GM18909 (cell line): ENCODE measurements at regions not wholly inside any gene's neighbourhood (a gene's known extent, or its start where the extent isn't known, plus 50 kb on each side); places are given as distances from the start of the nearest gene placed in this dataset.
"Not testable (repeated sequence)": the region's sequence is repeated elsewhere in the genome, so short reads cannot be mapped to it uniquely, and the experiment has no call there.

ENCODE experiments used
- ATAC-seq: cut with Tn5 transposase; IDR thresholded peaks from one replicate; pipeline ENCODE4 v1.9.1; 2021; ENCODE audit warnings: mild to moderate bottlenecking; ENCODE audit not compliant: unreplicated experiment, poor library complexity

DNA sequence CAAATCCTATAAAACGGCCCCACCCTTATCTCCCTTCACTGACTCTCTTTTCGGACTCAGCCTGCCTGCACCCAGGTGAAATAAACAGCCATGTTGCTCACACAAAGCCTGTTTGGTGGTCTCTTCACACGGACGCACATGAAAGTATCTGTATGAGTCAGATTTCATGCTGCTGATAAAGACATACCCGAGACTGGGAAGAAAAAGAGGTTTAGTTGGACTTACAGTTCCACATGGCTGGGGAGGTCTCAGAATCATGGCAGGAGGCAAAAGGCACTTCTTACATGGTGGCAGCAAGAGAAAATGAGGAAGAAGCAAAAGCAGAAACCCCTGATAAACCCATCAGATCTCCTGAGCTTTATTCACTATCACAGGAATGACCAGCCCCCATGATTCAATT, 249.3 kb upstream of the SPTLC3 start:
- not testable (repeated sequence) for ATAC-seq

DNA sequence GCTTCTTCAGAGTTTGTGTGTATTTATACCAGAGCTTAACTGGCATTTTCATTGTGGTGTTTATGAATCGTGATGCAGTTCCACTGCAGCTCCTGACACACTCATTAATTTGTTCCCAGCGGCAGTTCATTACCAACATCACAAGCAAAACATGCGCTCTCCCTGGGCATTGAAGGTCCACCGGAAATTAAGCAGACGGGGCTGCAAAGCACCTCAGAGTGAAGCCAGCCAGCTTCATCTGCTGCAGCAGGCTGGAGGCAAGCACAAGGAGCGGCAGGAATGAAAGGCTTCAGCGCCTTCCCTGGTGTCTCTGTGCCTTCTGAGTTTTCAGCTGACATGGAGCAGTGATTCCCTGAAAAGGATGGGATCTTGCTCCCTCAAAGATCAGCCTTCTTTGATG, 246.0 kb upstream of the SPTLC3 start:
- ATAC-seq = no peak

DNA sequence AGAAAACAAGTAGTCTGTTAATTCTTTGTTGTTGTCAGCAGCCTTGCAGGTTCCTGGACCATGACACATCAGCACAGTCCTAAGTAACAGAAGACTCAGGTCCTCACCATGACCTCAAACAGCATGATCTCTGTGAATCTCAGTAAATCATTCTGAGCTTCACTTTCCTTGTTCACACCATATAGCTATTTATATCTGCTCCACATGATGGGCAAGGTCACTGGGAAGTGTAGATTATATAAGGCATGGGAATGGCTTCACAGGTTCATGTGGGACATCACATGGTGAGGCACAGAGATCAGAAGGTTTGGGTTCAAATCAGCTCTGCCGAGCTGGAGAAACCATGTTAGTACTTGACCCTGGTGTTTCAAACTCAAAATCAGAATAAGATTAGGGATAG, 245.4 kb upstream of the SPTLC3 start:
- ATAC-seq = no peak

GRCh38 chr20:12764053-12764452, 244.7 kb upstream of the SPTLC3 start:
- no peak for ATAC-seq

- ATAC-seq = no peak
These were observed 243.9 kb upstream of the SPTLC3 start for GRCh38 chr20:12764851-12765250.

DNA sequence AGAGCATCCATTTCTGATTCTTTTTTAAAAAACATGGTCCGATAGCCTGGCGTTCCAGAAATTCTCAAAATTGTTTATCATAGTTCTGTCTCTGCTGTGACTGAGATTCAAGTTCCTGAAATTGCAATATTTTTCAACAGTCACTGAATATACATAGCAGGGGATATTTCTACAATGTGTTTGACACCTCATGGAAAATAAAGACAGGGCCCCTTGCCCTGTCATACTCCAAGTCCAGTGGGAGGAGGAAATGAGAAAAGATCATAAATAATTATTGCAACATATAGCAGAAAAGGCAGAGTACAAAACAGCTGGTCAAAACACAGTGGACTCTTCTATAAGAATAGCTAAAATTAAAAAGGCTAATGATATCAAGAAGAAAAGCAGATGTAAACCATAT, 234.8 kb upstream of the SPTLC3 start:
- no peak for ATAC-seq

GRCh38 chr20:12775041-12775440, 233.7 kb upstream of the SPTLC3 start:
- ATAC-seq = no peak

DNA sequence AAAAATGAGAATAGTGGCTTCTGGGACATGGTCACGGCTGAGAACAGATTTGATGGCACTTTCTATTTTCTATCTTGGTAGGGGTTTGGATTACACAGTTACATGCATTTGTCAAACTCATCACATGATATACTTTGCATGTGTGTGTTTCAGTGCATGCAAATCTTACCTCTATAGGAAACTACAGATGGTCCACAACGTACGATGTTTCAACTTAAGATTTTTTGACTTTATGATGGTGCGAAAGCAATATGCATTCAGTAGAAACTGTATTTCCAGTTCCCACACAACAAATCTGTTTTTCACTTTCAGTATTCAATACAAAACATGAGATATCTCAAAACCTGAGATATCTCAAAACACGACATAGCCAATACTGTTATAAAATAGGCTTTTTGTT, 231.8 kb upstream of the SPTLC3 start:
- ATAC-seq = no peak

GRCh38 chr20:12786276-12786675, 222.5 kb upstream of the SPTLC3 start:
- no peak for ATAC-seq

GRCh38 chr20:12788632-12789299, 220.0 kb upstream of the SPTLC3 start:
- ATAC-seq = no peak

- ATAC-seq = no peak
These were observed 217.9 kb upstream of the SPTLC3 start for GRCh38 chr20:12790859-12791258.

GRCh38 chr20:12798286-12798685, 210.5 kb upstream of the SPTLC3 start:
- no peak for ATAC-seq

GRCh38 chr20:12808006-12808567, 200.7 kb upstream of the SPTLC3 start:
- no peak for ATAC-seq

DNA sequence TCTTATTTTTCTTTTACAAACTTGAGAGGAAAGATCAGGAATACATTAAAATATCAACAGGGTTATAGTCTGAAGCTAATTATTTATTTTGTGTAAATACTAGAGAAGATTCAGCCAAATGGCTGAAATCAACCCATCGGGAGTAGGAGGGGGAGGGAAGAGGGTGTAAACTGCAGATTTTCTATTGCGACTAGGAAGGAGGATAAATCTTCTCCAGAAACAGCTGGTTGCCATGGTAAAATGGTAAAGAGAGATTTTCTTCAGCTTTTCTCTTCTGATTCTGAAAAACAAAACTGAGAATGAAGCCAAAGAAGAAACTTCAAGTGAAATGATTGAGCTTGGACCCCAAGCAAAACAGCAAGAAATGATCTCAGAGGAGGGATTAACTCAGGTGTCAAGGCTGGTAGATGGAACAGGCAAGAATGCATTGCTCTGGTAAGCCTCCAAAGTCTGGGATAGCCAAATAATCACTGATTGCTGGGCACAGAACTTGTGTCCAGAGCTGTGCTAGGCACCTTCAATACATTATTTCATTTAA, 193.5 kb upstream of the SPTLC3 start:
- no peak for ATAC-seq

- ATAC-seq = no peak
These were observed 192.9 kb upstream of the SPTLC3 start for GRCh38 chr20:12815778-12816408.

DNA sequence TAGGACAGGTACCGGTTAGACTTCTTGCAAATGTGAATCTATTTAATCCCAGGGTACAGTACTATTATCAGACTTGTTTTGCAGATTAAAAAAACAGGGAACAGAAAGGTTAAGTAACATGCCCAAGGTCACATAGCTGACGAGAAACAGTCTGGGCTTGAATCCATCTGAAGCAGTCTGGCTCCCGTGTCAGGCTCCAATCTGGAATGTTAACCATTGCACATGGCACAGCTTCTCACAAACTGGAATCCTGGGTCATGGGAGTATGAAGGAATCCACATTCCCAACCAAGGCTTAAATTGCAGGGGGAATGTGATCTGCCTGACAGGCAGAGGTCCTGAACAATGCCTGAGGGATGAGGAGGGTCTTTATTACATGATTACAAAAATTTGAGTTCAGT, 187.5 kb upstream of the SPTLC3 start:
- ATAC-seq = no peak

GRCh38 chr20:12823734-12824133, 185.0 kb upstream of the SPTLC3 start:
- ATAC-seq = no peak

DNA sequence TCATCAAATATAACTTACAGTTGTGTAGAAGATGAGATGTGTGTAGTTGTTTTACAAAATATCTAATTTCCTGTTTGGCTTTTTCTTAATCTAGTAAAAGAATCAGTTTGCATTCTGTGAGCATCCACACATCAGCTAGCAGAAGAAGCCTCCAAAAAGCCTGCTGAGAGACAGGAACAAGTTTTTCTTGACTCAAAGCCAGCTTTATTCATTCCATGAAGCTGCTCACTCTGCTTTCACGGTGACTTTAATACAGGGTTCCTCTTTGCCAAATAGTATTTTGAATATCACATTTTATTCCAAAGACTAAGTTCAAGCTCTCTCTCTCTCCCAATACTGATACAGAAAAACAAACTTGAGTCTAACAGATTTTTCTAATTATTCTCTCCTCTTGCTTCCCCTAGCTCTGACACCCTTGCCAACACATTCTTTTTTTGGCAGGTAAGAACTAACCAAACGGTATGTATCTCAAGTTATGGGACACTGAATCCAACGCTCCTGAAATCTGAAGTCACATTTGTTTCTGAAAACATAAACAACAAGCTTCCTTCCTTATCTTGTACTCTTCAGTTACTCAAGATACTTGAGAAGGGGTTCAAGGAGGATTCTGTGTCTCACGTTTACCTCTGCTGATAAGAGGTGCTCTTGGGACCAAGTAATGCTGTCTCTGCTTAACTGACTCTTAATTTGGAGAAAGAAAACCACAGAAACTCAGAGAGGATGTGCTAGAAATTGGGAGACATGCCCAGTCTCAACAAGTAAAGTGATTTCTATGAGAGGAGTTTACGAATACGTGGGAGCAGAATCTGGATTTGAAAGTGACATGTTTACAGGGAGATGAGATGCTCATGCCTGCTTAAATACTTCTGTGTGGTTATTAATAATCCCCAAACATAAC, 184.2 kb upstream of the SPTLC3 start:
- no peak for ATAC-seq

DNA sequence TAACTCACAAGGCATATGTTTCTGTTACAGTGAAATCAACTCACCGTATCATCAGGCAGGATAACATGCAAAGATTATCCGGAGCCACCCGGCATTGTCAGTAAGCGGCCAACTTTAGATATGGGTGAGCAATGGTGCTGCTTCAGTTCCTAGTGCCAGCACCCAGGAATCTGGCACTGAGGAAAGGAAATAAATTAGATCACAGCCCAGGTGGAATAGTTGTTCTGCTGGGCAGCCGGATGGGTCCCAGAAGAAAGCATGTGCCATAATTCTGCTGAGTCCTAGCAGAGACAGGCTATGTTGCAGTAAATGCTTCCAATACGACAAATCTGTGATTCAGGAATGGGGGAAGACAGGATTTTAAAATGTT, 183.6 kb upstream of the SPTLC3 start:
- no peak for ATAC-seq

DNA sequence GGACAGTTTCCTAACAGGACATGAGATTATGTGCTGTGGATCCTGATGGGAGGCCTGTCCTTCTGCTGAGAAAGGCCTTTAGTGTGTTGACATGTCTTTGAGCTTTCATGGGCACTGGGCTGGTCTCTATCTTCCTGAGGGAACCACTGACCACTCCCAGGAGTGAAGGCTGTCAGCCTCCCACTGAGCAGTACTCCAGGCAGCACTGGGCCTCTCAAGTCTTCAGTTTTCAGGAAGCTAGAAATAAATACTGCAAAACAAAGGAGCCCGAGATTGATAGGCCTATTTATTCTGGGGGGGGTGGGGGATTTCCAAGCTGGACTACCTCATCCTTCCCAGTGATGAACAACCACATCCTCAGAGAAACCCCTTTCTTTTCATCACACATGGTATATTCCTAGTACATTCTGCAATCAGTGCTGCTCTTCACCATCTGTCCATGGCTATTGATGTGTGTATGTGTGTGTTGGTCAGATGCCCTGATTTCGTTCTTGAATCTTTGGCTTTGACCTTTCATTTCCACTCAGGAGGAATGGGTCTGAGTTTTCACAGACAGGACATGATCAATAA, 180.9 kb upstream of the SPTLC3 start:
- no peak for ATAC-seq
